ENCODE measurements at regions not wholly inside any gene's neighbourhood (a gene's known extent, or its start where the extent isn't known, plus 50 kb on each side); places are given as distances from the start of the nearest gene placed in this dataset.

DNA sequence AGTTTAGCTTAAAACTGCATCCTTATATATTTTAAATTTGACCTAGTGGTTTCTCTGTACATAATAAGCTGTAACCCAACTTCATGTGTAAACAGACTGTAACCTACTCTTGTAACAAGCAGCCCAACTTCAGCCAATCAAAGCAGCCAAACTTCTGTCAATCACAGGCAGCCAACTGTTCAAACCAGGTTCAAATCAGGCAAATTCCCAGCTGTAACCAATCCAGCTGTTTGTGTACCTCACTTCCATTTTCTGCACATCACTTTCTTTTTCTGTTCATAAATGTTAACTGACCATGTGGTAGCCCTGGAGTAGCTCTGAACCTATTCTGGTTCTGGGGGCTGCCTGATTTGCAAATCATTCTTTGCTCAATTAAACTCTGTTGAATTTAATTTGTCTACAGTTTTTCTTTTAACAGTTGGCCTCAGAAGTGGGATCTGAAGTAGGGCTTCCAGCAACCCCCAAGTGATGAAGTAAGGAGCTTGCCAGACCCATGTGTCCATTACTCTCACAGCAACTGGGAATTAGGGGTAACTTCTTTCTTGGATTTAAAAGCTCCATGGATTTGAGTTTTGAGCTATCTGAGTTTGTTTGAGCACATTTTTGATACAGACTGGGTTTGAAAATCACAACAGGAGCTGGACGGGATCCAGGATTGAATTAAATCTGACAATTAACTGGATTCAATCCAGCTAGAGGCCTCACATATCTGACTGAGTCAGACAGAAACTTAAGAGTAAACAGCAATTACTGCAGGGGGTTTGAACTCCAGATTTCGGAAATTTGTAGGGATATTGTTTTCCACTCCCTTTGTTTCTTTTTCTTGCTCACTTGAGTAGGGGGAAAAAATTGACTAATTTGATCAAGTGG lies 1569.7 kb upstream of the SLC39A10 start:
- Histone ChIP-seq H4K20me1 (replicated peaks in 1 of 2; ENCODE audit: control insufficient read depth in 1 of 2, insufficient read depth in 2 of 2, low read length in 2 of 2) (no peaks in the 10 kb centered on the region), H4K5ac (ENCODE audit: insufficient read length, low read depth, low read length) (no peak overlapping the region), H3K27ac (ENCODE audit: low read depth, low read length) (no peak overlapping the region), H3K4me2 (ENCODE audit: insufficient read depth in 1 of 2, low read depth in 2 of 2, low read length in 2 of 2) (no peak overlapping the region), H4K8ac (ENCODE audit: extremely low read depth, insufficient read depth, low read length) (no peak overlapping the region), H3K4ac (replicated peaks; ENCODE audit: insufficient read length, low read depth, low read length) (no peak overlapping the region), H2AK5ac (ENCODE audit: low read depth, low read length) (no peak overlapping the region), H3K79me1 (ENCODE audit: low read depth, low read length) (no peaks in the 10 kb centered on the region), H2BK15ac (ENCODE audit: low read length) (no peak overlapping the region), H3K9ac (replicated peaks in 1 of 4; ENCODE audit: extremely low read depth in 1 of 4, low read depth in 3 of 4, low read length in 3 of 4) (no peak overlapping the region), H3K56ac (replicated peaks; ENCODE audit: insufficient read length, low read depth, low read length) (peak overlapping the region; percentile 6), H3K4me3 (ENCODE audit: extremely low read depth in 1 of 4, insufficient read depth in 2 of 4, low read depth in 3 of 4, low read length in 4 of 4) (no peak overlapping the region), H2BK5ac (ENCODE audit: low read depth, low read length) (no peak overlapping the region), H2BK12ac (ENCODE audit: low read depth, low read length) (no peak overlapping the region), H2AFZ (ENCODE audit: low read length) (peak overlapping the region; percentile 70; the same call in 1 of the 2 replicates), H3K18ac (ENCODE audit: extremely low read depth, low read length) (no peak overlapping the region), H2BK120ac (replicated peaks; ENCODE audit: low read depth, low read length) (no peak overlapping the region), H3K23me2 (ENCODE audit: low read depth, low read length) (no peaks in the 10 kb centered on the region), H3K79me2 (ENCODE audit: control insufficient read depth in 1 of 2, insufficient read depth in 2 of 2, low read length in 2 of 2) (no peaks in the 10 kb centered on the region), H4K91ac (replicated peaks; ENCODE audit: insufficient read length, low read length) (no peak overlapping the region), H2BK20ac (ENCODE audit: low read length) (no peak overlapping the region), H3K27me3 (replicated peaks in 1 of 4; ENCODE audit: control insufficient read depth in 3 of 4, extremely low read depth in 1 of 4, insufficient read depth in 3 of 4, low read length in 3 of 4) (no peaks in the 10 kb centered on the region), H3K14ac (ENCODE audit: insufficient read length) (no peak overlapping the region), H3K4me1 (replicated peaks in 1 of 4; ENCODE audit: control insufficient read depth in 3 of 4, insufficient read depth in 4 of 4, low read length in 3 of 4) (peaks cover 0 to 2% (median under 1%) of the 10 kb centered on the region in 4 experiments; a peak in 1 of 7 replicates), H3K36me3 (ENCODE audit: control insufficient read depth in 2 of 4, insufficient read depth in 4 of 4, low read length in 3 of 4) (no peaks in the 10 kb centered on the region), H3K9me3 (ENCODE audit: insufficient read depth in 2 of 2, low read depth in 1 of 2, low read length in 1 of 2) (peaks cover 0 to 7% of the 10 kb centered on the region in 2 experiments; a peak in 1 of 4 replicates), H3K23ac (ENCODE audit: insufficient read length) (no peak overlapping the region)
- ChIA-PET CTCF (ENCODE audit: partially characterized antibody) (interaction anchor here (0.6 kb wide), 2 partner anchors 228 to 1093 kb away, joined by 3 read pairs; no protein-coding TSS in a partner anchor), POLR2A (ENCODE audit: partially characterized antibody) (no interaction called here)
- TF ChIP-seq TEAD4 (IDR thresholded peaks at IDR 0.05; ENCODE audit: low read depth, low read length): no peak
- TF ChIP-seq EGR1 (IDR thresholded peaks at IDR 0.05; ENCODE audit: borderline replicate concordance, low read depth, low read length): no peak
- no peak for TF ChIP-seq JUND (IDR thresholded peaks at IDR 0.05; ENCODE audit: low read length)
- no peak for TF ChIP-seq KDM1A (IDR thresholded peaks at IDR 0.05; ENCODE audit: borderline replicate concordance, low read length)
- WGBS, 2 experiments (ENCODE audit: extremely low coverage in 1 of 2, insufficient coverage in 1 of 2, insufficient read length in 1 of 2, insufficient replicate concordance in 2 of 2, low coverage in 1 of 2, low lambda C conversion rate in 2 of 2, missing lambda C conversion rate in 1 of 2): 75% methylated on average over 2 of the region's 2 CpGs; no CpG with 5 or more reads in 1 of the 2 experiments
- FAIRE-seq (no peak), DNase-seq (ENCODE audit: low read depth in 1 of 2, low spot score in 2 of 2) (no peak)
